ENCODE measurements at regions not wholly inside any gene's neighbourhood (a gene's known extent, or its start where the extent isn't known, plus 50 kb on each side); places are given as distances from the start of the nearest gene placed in this dataset.

GRCh38 chr4:182179751-182180150 lies 63.5 kb upstream of the TENM3 start:
- DNase-seq (ENCODE audit: low spot score), result no peak

- DNase-seq (ENCODE audit: low spot score), result no peak
These were observed 57.7 kb upstream of the TENM3 start for GRCh38 chr4:182185491-182185890.

GRCh38 chr4:182187674-182188073 lies 55.5 kb upstream of the TENM3 start:
- DNase-seq (ENCODE audit: low spot score), result no peak

GRCh38 chr4:182188622-182189021 lies 54.6 kb upstream of the TENM3 start:
- no peak for DNase-seq (ENCODE audit: low spot score)

GRCh38 chr4:182189103-182189878 lies 53.9 kb upstream of the TENM3 start:
- no peak for DNase-seq (ENCODE audit: low spot score)

- DNase-seq (ENCODE audit: low spot score), result no peak
These were observed 52.9 kb upstream of the TENM3 start for GRCh38 chr4:182190306-182190705.

GRCh38 chr4:182192511-182193181 lies 50.6 kb upstream of the TENM3 start:
- DNase-seq (ENCODE audit: low spot score), result no peak

- DNase-seq (ENCODE audit: low spot score), result no peak
These were observed 49.9 kb upstream of the TENM3 start for GRCh38 chr4:182193311-182193710.
